ENCODE measurements at regions not wholly inside any gene's neighbourhood (a gene's known extent, or its start where the extent isn't known, plus 50 kb on each side); places are given as distances from the start of the nearest gene placed in this dataset.

GRCh38 chr6:92915466-92915865 lies 503.9 kb downstream of the EPHA7 start:
- DNase-seq (ENCODE audit: low read depth in 2 of 2): no peak
- Histone ChIP-seq H3K27ac (ENCODE audit: insufficient read depth, low read length) (no peak overlapping the region), H3K79me2 (ENCODE audit: control insufficient read depth, insufficient read depth, low read length) (no peaks in the 10 kb centered on the region), H3K36me3 (ENCODE audit: control insufficient read depth, insufficient read depth, low read length) (no peaks in the 10 kb centered on the region), H3K9me3 (ENCODE audit: control insufficient read depth, insufficient read depth, low read depth, low read length) (no peaks in the 10 kb centered on the region), H3K9ac (ENCODE audit: insufficient read depth, low read length) (no peak overlapping the region), H3K27me3 (ENCODE audit: control insufficient read depth, insufficient read depth, low read length) (no peaks in the 10 kb centered on the region), H3K4me3 (replicated peaks in 1 of 4; ENCODE audit: control extremely low read depth in 1 of 4, insufficient read depth in 1 of 4, low read depth in 3 of 4, low read length in 4 of 4) (no peak overlapping the region), H3K4me1 (ENCODE audit: control insufficient read depth, extremely low read depth, insufficient read depth, low read length) (no peaks in the 10 kb centered on the region), H3K4me2 (ENCODE audit: extremely low read depth, insufficient read depth, low read length) (no peak overlapping the region), H4K20me1 (ENCODE audit: control insufficient read depth, extremely low read depth, insufficient read depth, low read length) (no peaks in the 10 kb centered on the region), H2AFZ (ENCODE audit: low read length) (no peak overlapping the region)
- TF ChIP-seq EZH2 (IDR thresholded peaks at IDR 0.05; ENCODE audit: low read length, missing control alignments) (no peak), CTCF (conservative IDR thresholded peaks at IDR 0.05 in 1 of 2, IDR thresholded peaks at IDR 0.05 in 1 of 2; ENCODE audit: low read depth in 1 of 2, low read length in 2 of 2) (no peak)

- Histone ChIP-seq H4K20me1 (ENCODE audit: control insufficient read depth, extremely low read depth, insufficient read depth, low read length) (no peaks in the 10 kb centered on the region), H3K36me3 (ENCODE audit: control insufficient read depth, insufficient read depth, low read length) (no peaks in the 10 kb centered on the region), H2AFZ (ENCODE audit: low read length) (no peak overlapping the region), H3K9me3 (ENCODE audit: control insufficient read depth, insufficient read depth, low read depth, low read length) (no peaks in the 10 kb centered on the region), H3K79me2 (ENCODE audit: control insufficient read depth, insufficient read depth, low read length) (no peaks in the 10 kb centered on the region), H3K4me2 (ENCODE audit: extremely low read depth, insufficient read depth, low read length) (no peak overlapping the region), H3K4me3 (replicated peaks in 1 of 4; ENCODE audit: control extremely low read depth in 1 of 4, insufficient read depth in 1 of 4, low read depth in 3 of 4, low read length in 4 of 4) (no peak overlapping the region), H3K9ac (ENCODE audit: insufficient read depth, low read length) (no peak overlapping the region), H3K27me3 (ENCODE audit: control insufficient read depth, insufficient read depth, low read length) (no peaks in the 10 kb centered on the region), H3K27ac (ENCODE audit: insufficient read depth, low read length) (no peak overlapping the region), H3K4me1 (ENCODE audit: control insufficient read depth, extremely low read depth, insufficient read depth, low read length) (no peaks in the 10 kb centered on the region)
- DNase-seq (ENCODE audit: low read depth in 2 of 2): no peak
- TF ChIP-seq CTCF (conservative IDR thresholded peaks at IDR 0.05 in 1 of 2, IDR thresholded peaks at IDR 0.05 in 1 of 2; ENCODE audit: low read depth in 1 of 2, low read length in 2 of 2): no peak
- no peak for TF ChIP-seq EZH2 (IDR thresholded peaks at IDR 0.05; ENCODE audit: low read length, missing control alignments)
These were observed 508.1 kb downstream of the EPHA7 start for GRCh38 chr6:92911301-92911700.

GRCh38 chr6:92910646-92911045 lies 508.7 kb downstream of the EPHA7 start:
- Histone ChIP-seq H3K4me3 (replicated peaks in 1 of 4; ENCODE audit: control extremely low read depth in 1 of 4, insufficient read depth in 1 of 4, low read depth in 3 of 4, low read length in 4 of 4) (no peak overlapping the region), H4K20me1 (ENCODE audit: control insufficient read depth, extremely low read depth, insufficient read depth, low read length) (no peaks in the 10 kb centered on the region), H3K9ac (ENCODE audit: insufficient read depth, low read length) (no peak overlapping the region), H3K27me3 (ENCODE audit: control insufficient read depth, insufficient read depth, low read length) (no peaks in the 10 kb centered on the region), H3K36me3 (ENCODE audit: control insufficient read depth, insufficient read depth, low read length) (no peaks in the 10 kb centered on the region), H3K9me3 (ENCODE audit: control insufficient read depth, insufficient read depth, low read depth, low read length) (no peaks in the 10 kb centered on the region), H3K79me2 (ENCODE audit: control insufficient read depth, insufficient read depth, low read length) (no peaks in the 10 kb centered on the region), H2AFZ (ENCODE audit: low read length) (no peak overlapping the region), H3K4me2 (ENCODE audit: extremely low read depth, insufficient read depth, low read length) (no peak overlapping the region), H3K27ac (ENCODE audit: insufficient read depth, low read length) (no peak overlapping the region), H3K4me1 (ENCODE audit: control insufficient read depth, extremely low read depth, insufficient read depth, low read length) (no peaks in the 10 kb centered on the region)
- no peak for DNase-seq (ENCODE audit: low read depth in 2 of 2)
- TF ChIP-seq EZH2 (IDR thresholded peaks at IDR 0.05; ENCODE audit: low read length, missing control alignments): no peak
- TF ChIP-seq CTCF (conservative IDR thresholded peaks at IDR 0.05 in 1 of 2, IDR thresholded peaks at IDR 0.05 in 1 of 2; ENCODE audit: low read depth in 1 of 2, low read length in 2 of 2): no peak

Data from fibroblast of lung (primary cell).